Activated CD8-positive, alpha-beta memory T cell treated with anti-CD3 and anti-CD28 coated beads for 48 hours (primary cell): ENCODE measurements at regions not wholly inside any gene's neighbourhood (a gene's known extent, or its start where the extent isn't known, plus 50 kb on each side); places are given as distances from the start of the nearest gene placed in this dataset.
"Not testable (repeated sequence)": the region's sequence is repeated elsewhere in the genome, so short reads cannot be mapped to it uniquely, and the experiment has no call there.

ENCODE experiments used
- DNase-seq, 3 experiments: peaks; one replicate each; pipeline ENCODE4 v3.0.0-alpha.2; 2020; ENCODE audit warnings: low read depth in 2 of 3, low spot score in 2 of 3

- no peak for DNase-seq
These were observed 97.2 kb downstream of the SLC4A3 start for GRCh38 chr2:219724628-219725027.

DNA sequence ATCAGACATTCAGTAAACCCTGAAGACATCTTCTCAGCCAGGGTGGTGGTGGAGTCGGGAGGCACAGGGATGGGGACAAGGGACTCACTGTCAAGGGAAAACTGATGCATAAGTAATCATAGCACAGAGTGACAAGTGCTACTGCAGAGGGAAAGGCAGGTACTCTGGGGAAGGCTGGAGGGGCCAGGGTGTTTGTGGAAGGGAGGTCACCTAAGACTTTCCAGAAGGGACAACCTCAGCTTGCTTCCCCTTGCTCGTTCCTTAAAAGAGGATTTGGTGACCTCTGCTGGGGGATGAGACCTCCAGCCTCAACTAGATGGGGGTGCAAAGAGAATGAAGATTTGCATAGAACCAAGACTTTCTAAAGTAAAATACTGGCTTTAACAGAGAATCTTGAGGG, 99.5 kb downstream of the SLC4A3 start:
- DNase-seq = no peak

- DNase-seq = no peak
These were observed 100.5 kb downstream of the SLC4A3 start for GRCh38 chr2:219727771-219728429.

DNA sequence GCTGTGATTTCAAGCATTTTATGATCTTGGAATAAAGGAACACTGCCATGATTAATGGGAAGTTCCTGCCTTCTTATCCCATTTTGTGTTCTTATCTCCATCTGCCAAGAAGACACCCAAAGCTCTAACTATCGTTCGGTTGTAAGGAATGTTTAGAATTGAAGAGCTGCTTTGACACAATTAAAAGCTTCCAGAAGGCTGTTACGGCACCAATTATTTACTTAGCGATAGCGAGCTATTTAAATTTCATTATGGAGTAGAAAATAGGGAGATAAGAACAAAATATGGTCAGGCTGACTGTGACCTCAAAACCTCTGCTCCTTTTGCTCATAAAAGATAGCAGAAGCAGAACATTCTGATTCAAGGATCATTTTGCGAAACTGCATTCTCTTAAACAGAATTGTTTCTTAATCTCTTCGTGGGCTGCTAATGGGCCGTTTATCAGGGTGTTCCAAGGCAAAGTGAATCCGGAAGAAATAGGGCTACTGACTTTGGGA, 101.6 kb downstream of the SLC4A3 start:
- DNase-seq = no peak

DNA sequence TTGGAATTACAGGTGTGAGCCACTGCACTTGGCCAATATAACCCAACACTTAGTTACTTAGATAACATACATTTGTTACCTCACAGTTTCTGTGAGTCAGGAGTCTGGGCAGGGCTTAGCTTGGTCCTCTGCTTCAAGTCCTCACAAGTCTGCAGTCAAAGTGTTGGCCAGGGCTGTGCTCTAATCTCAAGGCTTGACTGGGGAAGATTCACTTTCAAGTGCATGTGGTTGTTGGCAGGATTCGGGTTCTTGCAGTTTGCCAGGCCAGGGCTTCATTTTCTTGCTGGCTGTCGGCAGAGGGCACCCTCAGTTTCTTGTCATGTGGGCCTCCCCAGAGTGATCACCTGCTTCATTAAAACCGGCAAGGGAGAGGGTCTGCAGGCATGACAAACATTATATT, 103.7 kb downstream of the SLC4A3 start:
- no peak for DNase-seq

DNA sequence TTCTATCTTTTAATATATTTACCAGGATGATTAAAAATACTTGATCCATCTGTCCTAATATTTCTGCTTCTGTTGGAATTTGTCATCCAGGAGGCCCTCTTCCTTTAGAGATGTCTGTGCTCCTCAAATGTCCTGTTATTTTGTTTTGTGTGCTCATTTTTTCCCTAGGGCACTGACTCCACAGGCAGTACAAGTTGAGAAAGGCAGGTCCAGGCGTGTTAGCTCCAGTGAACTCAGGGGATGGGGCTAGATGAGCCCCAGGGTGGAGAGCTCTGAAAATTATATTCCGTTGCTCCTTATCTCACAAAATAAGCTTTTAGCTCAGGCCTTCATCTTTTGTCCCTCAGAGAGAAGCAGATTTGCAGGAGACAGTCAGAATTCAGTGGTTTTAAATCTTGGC, 105.7 kb downstream of the SLC4A3 start:
- DNase-seq = no peak

GRCh38 chr2:219733746-219734145, 106.3 kb downstream of the SLC4A3 start:
- DNase-seq = no peak

GRCh38 chr2:219736209-219736608, 108.8 kb downstream of the SLC4A3 start:
- DNase-seq = no peak

GRCh38 chr2:219737270-219737691, 109.9 kb downstream of the SLC4A3 start:
- DNase-seq = no peak

GRCh38 chr2:219739066-219739465, 111.6 kb downstream of the SLC4A3 start:
- DNase-seq = no peak

- no peak for DNase-seq
These were observed 112.5 kb downstream of the SLC4A3 start for GRCh38 chr2:219739866-219740440.

GRCh38 chr2:219743548-219743947, 116.1 kb downstream of the SLC4A3 start:
- DNase-seq = no peak

DNA sequence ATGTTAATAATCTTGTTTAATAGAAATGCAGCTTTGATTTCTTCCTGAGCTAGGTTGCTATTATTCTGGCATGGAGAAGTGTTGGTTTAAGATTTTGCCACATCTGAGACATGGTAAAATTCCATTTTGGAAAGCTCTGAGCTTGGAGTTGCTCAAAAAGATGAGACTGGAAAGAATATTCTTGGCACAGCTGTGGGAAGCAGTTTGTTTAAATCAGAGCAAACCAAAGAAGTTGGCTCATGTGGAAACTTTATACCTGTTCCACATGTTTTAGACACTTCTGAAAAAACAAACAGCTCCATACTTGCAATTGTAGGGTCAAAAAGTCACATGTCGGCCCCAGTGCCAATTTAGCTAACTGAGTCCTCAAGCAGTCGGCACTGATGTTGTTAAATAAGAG, 116.6 kb downstream of the SLC4A3 start:
- no peak for DNase-seq

- no peak for DNase-seq
These were observed 117.2 kb downstream of the SLC4A3 start for GRCh38 chr2:219744600-219744999.

- DNase-seq = no peak
These were observed 120.2 kb downstream of the SLC4A3 start for GRCh38 chr2:219747637-219748036.

- no peak for DNase-seq
These were observed 121.5 kb downstream of the SLC4A3 start for GRCh38 chr2:219748671-219749570.

GRCh38 chr2:219751121-219751520, 123.7 kb downstream of the SLC4A3 start:
- DNase-seq = not testable (repeated sequence)

DNA sequence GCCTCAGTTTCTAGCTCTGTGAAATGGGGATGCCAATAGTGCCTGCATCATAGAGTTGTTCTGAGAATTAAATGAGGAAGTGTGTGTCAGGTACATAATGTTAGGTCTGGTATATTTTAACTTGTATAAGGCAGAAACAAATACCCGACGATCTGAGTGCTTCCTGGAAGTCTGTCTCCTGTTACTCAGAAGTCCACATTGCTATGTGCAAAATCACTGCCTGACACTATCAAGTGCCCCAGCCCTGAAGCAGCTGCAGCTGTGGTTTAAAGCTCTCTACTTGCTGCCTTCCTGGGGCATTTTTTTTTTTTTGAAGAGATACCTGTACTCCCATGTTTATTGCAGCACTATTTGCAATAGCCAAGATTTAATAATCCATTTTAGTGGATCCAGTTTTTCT, 125.3 kb downstream of the SLC4A3 start:
- DNase-seq = no peak

GRCh38 chr2:219758907-219759680, 131.7 kb downstream of the SLC4A3 start:
- DNase-seq = no peak

DNA sequence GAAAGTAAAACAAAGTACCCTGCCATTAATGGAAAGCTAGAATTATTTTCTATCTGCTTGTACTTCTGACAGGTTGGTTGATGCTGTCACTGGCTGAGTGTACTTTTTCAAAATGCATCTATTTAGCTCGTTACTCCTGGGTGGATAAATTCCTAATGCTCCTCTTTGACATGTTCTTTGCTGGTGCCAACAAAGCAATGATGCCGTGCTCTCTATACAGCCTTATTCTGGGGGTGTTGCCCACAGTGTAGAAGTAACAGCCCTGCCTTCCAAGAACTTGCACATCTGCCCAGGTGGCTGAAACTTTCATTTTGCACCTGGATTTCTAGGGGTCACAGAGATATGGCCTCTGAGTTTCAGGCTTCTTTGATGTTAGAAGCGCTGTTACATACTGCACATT, 132.4 kb downstream of the SLC4A3 start:
- no peak for DNase-seq

GRCh38 chr2:219765231-219765911, 137.9 kb downstream of the SLC4A3 start:
- no peak for DNase-seq
